ENCODE measurements at regions not wholly inside any gene's neighbourhood (a gene's known extent, or its start where the extent isn't known, plus 50 kb on each side); places are given as distances from the start of the nearest gene placed in this dataset.

- Histone ChIP-seq H3K4me1 (no peaks in the 10 kb centered on the region), H3K27ac (no peak overlapping the region), H3K9ac (ENCODE audit: low read depth in 2 of 2, low read length in 2 of 2) (no peak overlapping the region), H3K9me3 (no peaks in the 10 kb centered on the region), H3K36me3 (no peaks in the 10 kb centered on the region), H3K4me3 (no peak overlapping the region), H3K27me3 (no peaks in the 10 kb centered on the region)
- no peak for DNase-seq
- intact Hi-C loops (cut with DNase I), result no loop called here
- TF ChIP-seq CTCF (IDR thresholded peaks at IDR 0.05), result no peak
Observed at GRCh38 chr12:25058012-25058411, 109.1 kb upstream of the BCAT1 start.

GRCh38 chr12:25056486-25057130 is 107.7 kb upstream of the BCAT1 start:
- no peak for TF ChIP-seq CTCF (IDR thresholded peaks at IDR 0.05)
- H3K9me3 ChIP-seq, result no peaks in the 10 kb centered on the region
- no peak overlapping the region for H3K4me3 ChIP-seq
- H3K36me3 ChIP-seq, result no peaks in the 10 kb centered on the region
- no peak overlapping the region for H3K9ac ChIP-seq (ENCODE audit: low read depth in 2 of 2, low read length in 2 of 2)
- intact Hi-C loops (cut with DNase I), result no loop called here
- no peaks in the 10 kb centered on the region for H3K4me1 ChIP-seq
- no peak overlapping the region for H3K27ac ChIP-seq
- H3K27me3 ChIP-seq, result no peaks in the 10 kb centered on the region
- DNase-seq, result no peak

- H3K4me1 ChIP-seq, result no peaks in the 10 kb centered on the region
- no peak for TF ChIP-seq CTCF (IDR thresholded peaks at IDR 0.05)
- H3K4me3 ChIP-seq, result no peak overlapping the region
- no peak for DNase-seq
- no peak overlapping the region for H3K9ac ChIP-seq (ENCODE audit: low read depth in 2 of 2, low read length in 2 of 2)
- no peaks in the 10 kb centered on the region for H3K27me3 ChIP-seq
- intact Hi-C loops (cut with DNase I), result no loop called here
- H3K9me3 ChIP-seq, result no peaks in the 10 kb centered on the region
- no peaks in the 10 kb centered on the region for H3K36me3 ChIP-seq
- no peak overlapping the region for H3K27ac ChIP-seq
Observed at GRCh38 chr12:25056011-25056410, 107.1 kb upstream of the BCAT1 start.

GRCh38 chr12:25054783-25055144 is 105.9 kb upstream of the BCAT1 start:
- no peak overlapping the region for H3K9ac ChIP-seq (ENCODE audit: low read depth in 2 of 2, low read length in 2 of 2)
- no peaks in the 10 kb centered on the region for H3K4me1 ChIP-seq
- DNase-seq, result no peak
- no peaks in the 10 kb centered on the region for H3K36me3 ChIP-seq
- intact Hi-C loops (cut with DNase I), result no loop called here
- no peak for TF ChIP-seq CTCF (IDR thresholded peaks at IDR 0.05)
- no peak overlapping the region for H3K27ac ChIP-seq
- H3K9me3 ChIP-seq, result no peaks in the 10 kb centered on the region
- H3K27me3 ChIP-seq, result no peaks in the 10 kb centered on the region
- no peak overlapping the region for H3K4me3 ChIP-seq

GRCh38 chr12:25054076-25054782 is 105.3 kb upstream of the BCAT1 start:
- H3K27ac ChIP-seq, result no peak overlapping the region
- H3K27me3 ChIP-seq, result no peaks in the 10 kb centered on the region
- H3K4me3 ChIP-seq, result no peak overlapping the region
- H3K4me1 ChIP-seq, result no peaks in the 10 kb centered on the region
- no peaks in the 10 kb centered on the region for H3K36me3 ChIP-seq
- DNase-seq, result no peak
- no peaks in the 10 kb centered on the region for H3K9me3 ChIP-seq
- intact Hi-C loops (cut with DNase I), result no loop called here
- TF ChIP-seq CTCF (IDR thresholded peaks at IDR 0.05), result no peak
- H3K9ac ChIP-seq (ENCODE audit: low read depth in 2 of 2, low read length in 2 of 2), result no peak overlapping the region
